ENCODE measurements at regions not wholly inside any gene's neighbourhood (a gene's known extent, or its start where the extent isn't known, plus 50 kb on each side); places are given as distances from the start of the nearest gene placed in this dataset.

- peaks cover 4% of the 10 kb centered on the region for H3K9me3 Mint-ChIP-seq (ENCODE audit: unreplicated experiment)
- H3K27me3 Mint-ChIP-seq (ENCODE audit: unreplicated experiment) = no peaks in the 10 kb centered on the region
- no peaks in the 10 kb centered on the region for H3K36me3 Mint-ChIP-seq (ENCODE audit: unreplicated experiment)
- no peak for DNase-seq
- no peak overlapping the region for H3K4me3 Mint-ChIP-seq (ENCODE audit: unreplicated experiment)
- H3K4me1 Mint-ChIP-seq (ENCODE audit: low read depth, unreplicated experiment) = no peaks in the 10 kb centered on the region
- no peak for TF ChIP-seq CTCF (IDR thresholded peaks at IDR 0.05; ENCODE audit: partially characterized antibody, unreplicated experiment)
- no peak overlapping the region for H3K27ac Mint-ChIP-seq (ENCODE audit: unreplicated experiment)
These were observed 169.2 kb upstream of the HS6ST1 start for GRCh38 chr2:128487650-128488387.

- Mint-ChIP-seq H3K4me3 (ENCODE audit: unreplicated experiment) (no peak overlapping the region), H3K4me1 (ENCODE audit: low read depth, unreplicated experiment) (no peaks in the 10 kb centered on the region), H3K27me3 (ENCODE audit: unreplicated experiment) (no peaks in the 10 kb centered on the region), H3K27ac (ENCODE audit: unreplicated experiment) (no peak overlapping the region), H3K9me3 (ENCODE audit: unreplicated experiment) (peaks cover 4% of the 10 kb centered on the region), H3K36me3 (ENCODE audit: unreplicated experiment) (no peaks in the 10 kb centered on the region)
- TF ChIP-seq CTCF (IDR thresholded peaks at IDR 0.05; ENCODE audit: partially characterized antibody, unreplicated experiment) = no peak
- DNase-seq = no peak
These were observed 169.8 kb upstream of the HS6ST1 start for GRCh38 chr2:128488434-128488833.

GRCh38 chr2:128489526-128490273 lies 171.0 kb upstream of the HS6ST1 start:
- Mint-ChIP-seq H3K9me3 (ENCODE audit: unreplicated experiment) (peaks cover 7% of the 10 kb centered on the region), H3K4me1 (ENCODE audit: low read depth, unreplicated experiment) (peaks cover 4% of the 10 kb centered on the region), H3K27me3 (ENCODE audit: unreplicated experiment) (peaks cover 3% of the 10 kb centered on the region), H3K4me3 (ENCODE audit: unreplicated experiment) (no peak overlapping the region), H3K27ac (ENCODE audit: unreplicated experiment) (no peak overlapping the region), H3K36me3 (ENCODE audit: unreplicated experiment) (no peaks in the 10 kb centered on the region)
- DNase-seq = no peak
- no peak for TF ChIP-seq CTCF (IDR thresholded peaks at IDR 0.05; ENCODE audit: partially characterized antibody, unreplicated experiment)

DNA sequence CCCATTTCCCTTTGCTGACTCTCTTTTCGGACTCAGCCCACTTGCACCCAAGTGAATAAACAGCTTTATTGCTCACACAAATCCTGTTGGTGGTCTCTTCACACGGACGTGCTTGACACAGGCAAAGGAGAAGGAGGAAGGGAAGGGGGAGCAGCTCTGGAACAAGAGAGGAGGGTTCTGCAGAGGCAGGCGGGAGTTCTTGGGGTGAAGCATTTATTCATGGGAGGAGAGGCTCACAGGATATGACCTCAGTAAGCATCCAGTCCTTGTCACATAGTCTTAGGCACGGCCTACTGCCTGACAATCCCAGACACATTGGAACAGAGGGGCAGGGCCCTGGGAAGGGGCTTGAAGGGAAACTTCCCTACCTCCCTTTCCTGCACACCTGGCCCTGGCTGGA lies 171.7 kb upstream of the HS6ST1 start:
- H3K4me1 Mint-ChIP-seq (ENCODE audit: low read depth, unreplicated experiment) = peaks cover 4% of the 10 kb centered on the region
- no peak for DNase-seq
- no peak overlapping the region for H3K27ac Mint-ChIP-seq (ENCODE audit: unreplicated experiment)
- peaks cover 3% of the 10 kb centered on the region for H3K27me3 Mint-ChIP-seq (ENCODE audit: unreplicated experiment)
- H3K4me3 Mint-ChIP-seq (ENCODE audit: unreplicated experiment) = no peak overlapping the region
- H3K36me3 Mint-ChIP-seq (ENCODE audit: unreplicated experiment) = no peaks in the 10 kb centered on the region
- TF ChIP-seq CTCF (IDR thresholded peaks at IDR 0.05; ENCODE audit: partially characterized antibody, unreplicated experiment) = no peak
- peaks cover 7% of the 10 kb centered on the region for H3K9me3 Mint-ChIP-seq (ENCODE audit: unreplicated experiment)

Measured in glutamatergic neuron (in vitro differentiated cells).